H7 (cell line): ENCODE measurements at regions not wholly inside any gene's neighbourhood (a gene's known extent, or its start where the extent isn't known, plus 50 kb on each side); places are given as distances from the start of the nearest gene placed in this dataset.

Experiments used
- DNase-seq: peaks from one replicate; pipeline ENCODE4 v3.0.0; 2012
- H3K27me3 ChIP-seq: 2 replicates; pipeline ENCODE4 v1.6.0; 2011; ENCODE audit warnings: mild to moderate bottlenecking, low read length; ENCODE audit not compliant: control insufficient read depth, insufficient read depth
- H3K36me3 ChIP-seq: replicated peaks from 2 replicates; pipeline ENCODE4 v1.5.1; 2011; ENCODE audit warnings: low read length; ENCODE audit not compliant: control insufficient read depth, insufficient read depth
- H3K4me3 ChIP-seq: 2 replicates; pipeline ENCODE4 v1.5.1; 2011; ENCODE audit warnings: low read depth, mild to moderate bottlenecking, control low read depth, low read length, moderate library complexity; ENCODE audit not compliant: insufficient read depth

- Histone ChIP-seq H3K27me3 (no peaks in the 10 kb centered on the region; the same call in 1 of the 2 replicates), H3K36me3 (no peaks in the 10 kb centered on the region), H3K4me3 (no peak overlapping the region)
- no peak for DNase-seq
These were observed 63.0 kb upstream of the PPM1J start for GRCh38 chr1:112778137-112778536.

GRCh38 chr1:112776688-112777087, 61.6 kb upstream of the PPM1J start:
- no peaks in the 10 kb centered on the region; the same call in 1 of the 2 replicates for H3K27me3 ChIP-seq
- H3K36me3 ChIP-seq = no peaks in the 10 kb centered on the region; the same call in 1 of the 2 replicates
- DNase-seq = no peak

DNA sequence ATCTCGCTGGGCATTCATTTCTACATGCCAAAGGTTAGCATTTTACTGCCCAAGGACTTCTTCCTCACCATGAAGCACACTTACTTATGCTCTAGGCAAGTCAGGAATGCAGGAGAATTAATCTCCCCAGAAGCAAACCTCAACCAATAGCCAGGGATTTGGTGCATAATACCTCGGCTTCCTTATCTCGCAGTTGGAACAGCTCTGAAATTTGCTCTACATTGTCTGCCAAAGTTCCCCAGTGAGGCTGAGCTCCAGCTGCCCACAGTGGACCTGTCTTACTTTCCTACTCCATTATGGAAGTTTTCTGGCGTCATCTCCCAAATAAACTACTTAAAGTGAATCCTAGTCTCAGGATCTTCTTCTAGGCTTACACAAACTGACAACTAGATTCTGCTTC, 57.6 kb upstream of the PPM1J start:
- no peak for DNase-seq
- no peaks in the 10 kb centered on the region; the same call in 1 of the 2 replicates for H3K27me3 ChIP-seq
- no peaks in the 10 kb centered on the region; the same call in 1 of the 2 replicates for H3K36me3 ChIP-seq
- H3K4me3 ChIP-seq = no peak overlapping the region

More at GRCh38 chr1:112776688-112777087, 61.6 kb upstream of the PPM1J start:
- no peak overlapping the region for H3K4me3 ChIP-seq

GRCh38 chr1:112770724-112771123, 55.6 kb upstream of the PPM1J start:
- DNase-seq = no peak
- Histone ChIP-seq H3K27me3 (no peaks in the 10 kb centered on the region; the same call in 1 of the 2 replicates), H3K4me3 (no peak overlapping the region), H3K36me3 (no peaks in the 10 kb centered on the region; the same call in 1 of the 2 replicates)

- DNase-seq = no peak
- Histone ChIP-seq H3K27me3 (no peaks in the 10 kb centered on the region; the same call in 1 of the 2 replicates), H3K36me3 (no peaks in the 10 kb centered on the region; the same call in 1 of the 2 replicates), H3K4me3 (no peak overlapping the region)
These were observed 54.5 kb upstream of the PPM1J start for GRCh38 chr1:112769611-112770010.

- Histone ChIP-seq H3K4me3 (no peak overlapping the region), H3K36me3 (no peaks in the 10 kb centered on the region; the same call in 1 of the 2 replicates), H3K27me3 (no peaks in the 10 kb centered on the region; the same call in 1 of the 2 replicates)
- no peak for DNase-seq
These were observed 52.5 kb upstream of the PPM1J start for GRCh38 chr1:112767646-112768045.
